ENCODE measurements at regions not wholly inside any gene's neighbourhood (a gene's known extent, or its start where the extent isn't known, plus 50 kb on each side); places are given as distances from the start of the nearest gene placed in this dataset.

- H4K20me1 ChIP-seq (replicated peaks; ENCODE audit: control insufficient read depth, insufficient read depth, low read length), result no peaks in the 10 kb centered on the region
- H3K36me3 ChIP-seq (ENCODE audit: control insufficient read depth, insufficient read depth, low read length), result no peaks in the 10 kb centered on the region
- ATAC-seq, result no peak
- POLR2A ChIA-PET, result no interaction called here
- H3K27ac ChIP-seq (ENCODE audit: extremely low read depth, low read depth, low read length), result no peak overlapping the region
- CTCF ChIA-PET (ENCODE audit: low intra/inter-chr PET ratio), result no interaction called here
- no peak overlapping the region for H2AFZ ChIP-seq (ENCODE audit: low read depth, low read length)
- H3K4me1 ChIP-seq (replicated peaks in 1 of 2; ENCODE audit: control insufficient read depth in 2 of 2, insufficient read depth in 2 of 2, low read length in 2 of 2), result no peaks in the 10 kb centered on the region
- H3K4me2 ChIP-seq (ENCODE audit: insufficient read depth, low read length), result no peak overlapping the region
- H3K9me3 ChIP-seq (replicated peaks; ENCODE audit: control insufficient read depth, insufficient read depth, low read depth, low read length), result no peaks in the 10 kb centered on the region
- TF ChIP-seq NCOR1 (IDR thresholded peaks at IDR 0.05) (no peak), ZNF354B (CRISPR knock-in tag; IDR thresholded peaks at IDR 0.05) (no peak), ZNF274 (IDR thresholded peaks at IDR 0.05; ENCODE audit: borderline replicate concordance, low read depth, low read length) (no peak), BRD9 (IDR thresholded peaks at IDR 0.05; ENCODE audit: low read depth, partially characterized antibody) (no peak), ZNF280B (CRISPR knock-in tag; IDR thresholded peaks at IDR 0.05) (no peak), HDAC8 (tag; IDR thresholded peaks at IDR 0.05) (no peak), BDP1 (IDR thresholded peaks at IDR 0.05; ENCODE audit: insufficient read depth, insufficient read length) (no peak), GATA2 (CRISPR knock-in tag; IDR thresholded peaks at IDR 0.05) (no peak), DMBX1 (CRISPR knock-in tag; IDR thresholded peaks at IDR 0.05; ENCODE audit: borderline replicate concordance) (no peak), ZNF224 (CRISPR knock-in tag; IDR thresholded peaks at IDR 0.05) (no peak), NFRKB (IDR thresholded peaks at IDR 0.05; ENCODE audit: low read depth) (no peak), LEF1 (IDR thresholded peaks at IDR 0.05) (no peak), DEAF1 (CRISPR knock-in tag; IDR thresholded peaks at IDR 0.05) (no peak), ZNF592 (IDR thresholded peaks at IDR 0.05) (no peak), HLTF (IDR thresholded peaks at IDR 0.05) (no peak), NFATC3 (IDR thresholded peaks at IDR 0.05) (no peak)
- in situ Hi-C loops (cut with MboI), result no loop called here
- intact Hi-C loops (cut with micrococcal nuclease), result no loop called here
- H3K79me2 ChIP-seq (ENCODE audit: control insufficient read depth, insufficient read depth, low read length), result no peaks in the 10 kb centered on the region
- no peaks in the 10 kb centered on the region for H3K27me3 ChIP-seq (ENCODE audit: control insufficient read depth in 2 of 2, insufficient read depth in 2 of 2, low read length in 2 of 2)
- no peak overlapping the region for H3K4me3 ChIP-seq
- H3K9ac ChIP-seq (ENCODE audit: insufficient read depth in 1 of 2, low read depth in 2 of 2, low read length in 2 of 2), result no peak overlapping the region
- FAIRE-seq, result no peak
- BruUV-seq (replicated peaks), result no TSS peak
- 0% methylated on average over 2 of the region's 2 CpGs for WGBS (ENCODE audit: insufficient coverage, low coverage, missing lambda C conversion rate)
- no peaks in the 10 kb centered on the region for H3K9me1 ChIP-seq (ENCODE audit: control insufficient read depth, insufficient read depth, low read length)
- DNase-seq (ENCODE audit: extremely low read depth in 1 of 4, low spot score in 3 of 4), result no peak
These were observed 104.5 kb downstream of the FAT3 start for GRCh38 chr11:92329137-92329536.

Data from K562 (cell line).